Stomach (tissue), 4 donors: ENCODE measurements at regions not wholly inside any gene's neighbourhood (a gene's known extent, or its start where the extent isn't known, plus 50 kb on each side); places are given as distances from the start of the nearest gene placed in this dataset.

Source experiments
- EP300 ChIP-seq: sonication (generic); formaldehyde crosslinking; IDR thresholded peaks from one replicate; pipeline ENCODE4 v1.6.1; 2017; ENCODE audit warnings: antibody characterized with exemption
- POLR2A ChIP-seq, 4 donors: fragments of 450-650 bp; IDR thresholded peaks; one replicate each; pipeline ENCODE4 v1.6.1; 2016; ENCODE audit warnings: antibody characterized with exemption in 4 of 4, control low read depth in 2 of 4, mild to moderate bottlenecking in 1 of 4, moderate library complexity in 1 of 4
- POLR2AphosphoS5 ChIP-seq, 3 donors: sonication (generic); formaldehyde crosslinking; IDR thresholded peaks; one replicate each; pipeline ENCODE4 v1.6.1; 2016; ENCODE audit warnings: antibody characterized with exemption in 3 of 3
- TF ChIP-seq, protein P1 (sequence below), 7 experiments: fragments of 450-650 bp in 4 of 7; fragments of 200-600 bp in 3 of 7; sonication (generic) in 3 of 7; IDR thresholded peaks; one replicate each; pipeline ENCODE4 v1.5.1; 2016 to 2019; ENCODE audit warnings: antibody characterized with exemption in 7 of 7, control low read depth in 2 of 7, mild to moderate bottlenecking in 1 of 7

DNA sequence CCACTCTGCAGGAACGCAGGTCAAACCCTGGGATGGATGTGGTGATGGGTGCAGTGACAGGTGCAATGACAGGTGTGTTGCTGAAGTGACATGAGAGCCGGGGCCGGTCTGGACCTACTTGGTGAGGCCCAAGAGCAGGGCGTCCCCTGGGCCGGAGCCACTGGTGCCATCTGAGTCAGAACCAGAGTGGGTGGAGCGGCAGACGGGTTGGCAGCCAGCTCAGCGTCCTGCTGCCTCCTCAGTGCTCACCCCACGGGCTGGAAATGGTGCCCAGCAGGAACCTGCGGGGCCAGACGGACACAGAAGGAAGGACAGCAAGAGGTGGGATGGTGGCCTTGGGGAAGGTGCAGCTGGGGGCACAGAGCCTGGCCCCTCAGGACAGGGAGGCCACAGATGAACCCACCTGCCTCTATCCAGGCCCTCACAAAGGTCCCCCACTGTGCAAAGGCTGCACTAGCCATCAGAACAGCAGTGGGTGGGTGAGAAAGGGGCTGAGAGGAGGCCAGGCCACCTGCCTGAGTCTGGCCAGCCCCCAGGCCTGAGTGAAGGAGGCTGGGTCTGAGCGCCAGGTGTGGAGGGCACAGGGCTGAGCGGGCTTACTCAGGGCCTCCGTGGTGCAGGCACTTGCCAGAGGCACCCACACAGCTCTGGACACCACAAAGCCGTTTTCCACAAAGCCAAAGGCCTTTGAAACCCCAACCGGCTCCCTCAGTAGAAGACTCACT lies 129.0 kb upstream of the PPP2R2D start:
- TF ChIP-seq POLR2A (IDR thresholded peaks at IDR 0.05) = no peak
- TF ChIP-seq, protein P1, sequence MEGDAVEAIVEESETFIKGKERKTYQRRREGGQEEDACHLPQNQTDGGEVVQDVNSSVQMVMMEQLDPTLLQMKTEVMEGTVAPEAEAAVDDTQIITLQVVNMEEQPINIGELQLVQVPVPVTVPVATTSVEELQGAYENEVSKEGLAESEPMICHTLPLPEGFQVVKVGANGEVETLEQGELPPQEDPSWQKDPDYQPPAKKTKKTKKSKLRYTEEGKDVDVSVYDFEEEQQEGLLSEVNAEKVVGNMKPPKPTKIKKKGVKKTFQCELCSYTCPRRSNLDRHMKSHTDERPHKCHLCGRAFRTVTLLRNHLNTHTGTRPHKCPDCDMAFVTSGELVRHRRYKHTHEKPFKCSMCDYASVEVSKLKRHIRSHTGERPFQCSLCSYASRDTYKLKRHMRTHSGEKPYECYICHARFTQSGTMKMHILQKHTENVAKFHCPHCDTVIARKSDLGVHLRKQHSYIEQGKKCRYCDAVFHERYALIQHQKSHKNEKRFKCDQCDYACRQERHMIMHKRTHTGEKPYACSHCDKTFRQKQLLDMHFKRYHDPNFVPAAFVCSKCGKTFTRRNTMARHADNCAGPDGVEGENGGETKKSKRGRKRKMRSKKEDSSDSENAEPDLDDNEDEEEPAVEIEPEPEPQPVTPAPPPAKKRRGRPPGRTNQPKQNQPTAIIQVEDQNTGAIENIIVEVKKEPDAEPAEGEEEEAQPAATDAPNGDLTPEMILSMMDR (IDR thresholded peaks at IDR 0.05) = no peak
- TF ChIP-seq EP300 = no peak
- TF ChIP-seq POLR2AphosphoS5 (IDR thresholded peaks at IDR 0.05) = no peak
